ENCODE measurements at regions not wholly inside any gene's neighbourhood (a gene's known extent, or its start where the extent isn't known, plus 50 kb on each side); places are given as distances from the start of the nearest gene placed in this dataset.

GRCh38 chr2:189267925-189268579, 88.5 kb upstream of the COL5A2 start:
- TF ChIP-seq POLR2A (IDR thresholded peaks at IDR 0.05) (no peak), EP300 (IDR thresholded peaks at IDR 0.05) (no peak)
